ENCODE measurements at regions not wholly inside any gene's neighbourhood (a gene's known extent, or its start where the extent isn't known, plus 50 kb on each side); places are given as distances from the start of the nearest gene placed in this dataset.

DNA sequence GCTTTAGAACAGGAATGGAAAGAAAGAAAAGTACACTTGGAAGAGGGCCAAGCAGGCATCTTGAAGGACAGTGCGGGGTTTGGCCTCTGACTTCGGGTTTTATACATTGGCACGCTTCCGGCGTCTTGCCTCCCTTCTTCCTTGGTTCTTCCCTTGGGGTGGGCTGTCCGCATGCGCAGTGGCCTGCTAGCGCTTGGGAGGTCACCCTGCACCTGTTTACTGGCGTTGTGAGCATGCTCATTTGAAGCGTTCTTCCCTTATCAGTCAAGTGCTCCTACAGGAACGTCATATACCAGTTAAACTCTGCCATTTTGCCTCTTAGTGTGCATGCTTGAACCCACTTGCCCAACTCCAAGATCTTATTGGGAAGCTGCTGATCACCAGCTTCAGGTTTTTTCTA is 230.0 kb downstream of the TTLL2 start:
- Histone ChIP-seq H3K27ac (no peak overlapping the region), H3K36me3 (replicated peaks in 1 of 2; ENCODE audit: insufficient read depth in 1 of 2, low read depth in 2 of 2) (no peaks in the 10 kb centered on the region), H3K4me3 (no peak overlapping the region), H3K9me3 (no peaks in the 10 kb centered on the region), H3K27me3 (no peaks in the 10 kb centered on the region), H3K4me1 (peaks cover 23% of the 10 kb centered on the region)
- intact Hi-C loops (cut with DNase I) = no loop called here
- TF ChIP-seq, protein P1, sequence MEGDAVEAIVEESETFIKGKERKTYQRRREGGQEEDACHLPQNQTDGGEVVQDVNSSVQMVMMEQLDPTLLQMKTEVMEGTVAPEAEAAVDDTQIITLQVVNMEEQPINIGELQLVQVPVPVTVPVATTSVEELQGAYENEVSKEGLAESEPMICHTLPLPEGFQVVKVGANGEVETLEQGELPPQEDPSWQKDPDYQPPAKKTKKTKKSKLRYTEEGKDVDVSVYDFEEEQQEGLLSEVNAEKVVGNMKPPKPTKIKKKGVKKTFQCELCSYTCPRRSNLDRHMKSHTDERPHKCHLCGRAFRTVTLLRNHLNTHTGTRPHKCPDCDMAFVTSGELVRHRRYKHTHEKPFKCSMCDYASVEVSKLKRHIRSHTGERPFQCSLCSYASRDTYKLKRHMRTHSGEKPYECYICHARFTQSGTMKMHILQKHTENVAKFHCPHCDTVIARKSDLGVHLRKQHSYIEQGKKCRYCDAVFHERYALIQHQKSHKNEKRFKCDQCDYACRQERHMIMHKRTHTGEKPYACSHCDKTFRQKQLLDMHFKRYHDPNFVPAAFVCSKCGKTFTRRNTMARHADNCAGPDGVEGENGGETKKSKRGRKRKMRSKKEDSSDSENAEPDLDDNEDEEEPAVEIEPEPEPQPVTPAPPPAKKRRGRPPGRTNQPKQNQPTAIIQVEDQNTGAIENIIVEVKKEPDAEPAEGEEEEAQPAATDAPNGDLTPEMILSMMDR (IDR thresholded peaks at IDR 0.05) = no peak
- DNase-seq (no peak), ATAC-seq (no peak)
- 91 to 92% methylated on average over 11 of the region's 11 CpGs for WGBS, 2 donors

DNA sequence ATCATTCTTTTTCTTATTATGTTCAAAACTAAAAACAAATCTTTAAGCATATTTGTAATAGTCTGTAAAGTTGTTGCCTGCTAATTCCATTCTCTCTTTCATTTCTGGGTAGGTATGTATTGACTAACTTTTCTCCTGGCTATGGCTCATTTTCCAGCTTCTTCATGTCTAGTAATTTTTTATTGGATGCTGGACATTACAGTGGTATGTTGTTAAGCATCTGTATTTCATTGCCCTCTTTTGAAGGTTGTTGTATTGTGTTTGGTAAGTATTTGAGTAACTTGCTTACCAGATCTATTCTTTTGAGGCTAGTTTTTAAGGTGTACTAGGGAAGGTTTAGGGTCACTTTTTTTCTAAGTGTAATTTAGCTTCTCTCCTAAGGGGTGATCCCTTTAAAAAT is 230.9 kb downstream of the TTLL2 start:
- intact Hi-C loops (cut with DNase I) = no loop called here
- no peak for DNase-seq

DNA sequence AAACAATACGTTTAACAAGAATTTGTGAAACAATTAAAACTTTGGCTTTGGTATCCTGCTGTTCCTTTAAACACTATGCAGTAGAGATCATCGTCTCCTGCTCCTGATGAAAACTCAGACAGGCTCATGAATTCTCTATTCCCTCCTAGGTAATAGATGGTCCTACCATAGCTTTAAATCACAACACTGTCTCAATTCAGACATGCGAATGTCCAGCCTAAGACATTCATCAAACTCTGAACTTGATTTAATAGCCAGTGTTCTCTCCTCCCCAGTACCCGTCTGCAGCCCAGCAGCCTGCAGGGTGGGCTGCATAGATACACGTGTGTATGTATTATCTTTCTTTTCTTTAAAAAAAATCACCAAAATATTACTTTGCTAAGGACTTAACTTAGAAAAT is 232.8 kb downstream of the TTLL2 start:
- 91 to 100% methylated on average over 5 of the region's 5 CpGs for WGBS, 2 donors
- Histone ChIP-seq H3K4me1 (peaks cover 25% of the 10 kb centered on the region), H3K36me3 (replicated peaks in 1 of 2; ENCODE audit: insufficient read depth in 1 of 2, low read depth in 2 of 2) (no peaks in the 10 kb centered on the region), H3K27me3 (no peaks in the 10 kb centered on the region), H3K27ac (no peak overlapping the region), H3K4me3 (no peak overlapping the region), H3K9me3 (no peaks in the 10 kb centered on the region)
- DNase-seq = no peak
- ATAC-seq = no peak
- intact Hi-C loops (cut with DNase I) = no loop called here
- no peak for TF ChIP-seq POLR2A (IDR thresholded peaks at IDR 0.05)
- TF ChIP-seq, protein P1 (IDR thresholded peaks at IDR 0.05) = no peak

More for the DNA sequence above, 230.9 kb downstream of the TTLL2 start:
- H3K4me3 ChIP-seq = no peak overlapping the region
- H3K36me3 ChIP-seq (replicated peaks in 1 of 2; ENCODE audit: insufficient read depth in 1 of 2, low read depth in 2 of 2) = no peaks in the 10 kb centered on the region
- no peak for ATAC-seq
- TF ChIP-seq POLR2A (IDR thresholded peaks at IDR 0.05) = no peak
- H3K9me3 ChIP-seq = no peaks in the 10 kb centered on the region
- H3K27ac ChIP-seq = no peak overlapping the region
- no peaks in the 10 kb centered on the region for H3K27me3 ChIP-seq
- H3K4me1 ChIP-seq = peaks cover 33% of the 10 kb centered on the region

DNA sequence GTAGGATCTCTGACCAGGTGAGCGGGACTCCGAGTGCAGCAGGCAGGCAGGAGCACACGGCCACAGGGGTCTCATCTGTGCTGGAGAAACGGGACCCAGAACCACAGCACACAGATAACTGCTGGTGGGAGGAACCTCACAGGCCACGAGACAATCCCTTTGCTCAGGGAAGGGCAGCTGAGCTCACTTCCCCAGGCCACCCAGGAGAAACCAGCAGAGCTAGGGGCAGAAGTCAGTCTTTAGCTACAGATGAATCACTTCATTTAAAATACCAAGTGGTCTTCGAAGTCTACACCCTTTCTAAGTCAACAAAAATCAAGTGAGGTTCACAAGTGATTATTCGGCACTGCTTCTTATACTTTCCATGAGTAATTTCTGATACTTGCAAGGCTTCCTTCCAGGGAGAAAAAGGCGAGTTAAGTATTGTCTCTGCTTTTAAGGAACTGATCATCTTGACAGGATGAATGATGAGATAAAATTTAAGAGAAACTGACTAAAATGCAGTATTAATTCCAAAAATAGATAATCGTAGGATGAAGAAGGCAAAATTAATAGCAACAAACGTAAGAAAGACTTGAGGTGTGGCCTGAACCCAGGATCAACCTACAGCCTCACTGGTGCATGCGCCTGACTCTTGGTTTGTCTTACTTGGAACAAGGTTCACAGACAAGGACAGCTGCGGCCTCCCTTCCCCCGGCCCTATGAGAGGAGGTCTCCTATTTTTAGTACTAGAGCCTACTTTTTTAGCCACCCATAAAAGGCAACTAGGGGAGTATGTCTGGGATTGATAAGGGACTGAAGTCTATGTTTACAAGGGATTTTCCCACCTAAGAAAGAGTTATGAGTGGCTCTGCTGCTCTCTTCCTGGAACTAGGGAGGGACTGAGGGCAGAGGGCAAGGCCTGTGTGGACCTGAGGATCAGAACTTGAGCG is 233.6 kb downstream of the TTLL2 start:
- intact Hi-C loops (cut with DNase I) = no loop called here
- H3K4me1 ChIP-seq = peaks cover 25% of the 10 kb centered on the region
- ATAC-seq = no peak
- H3K4me3 ChIP-seq = no peak overlapping the region
- TF ChIP-seq POLR2A (IDR thresholded peaks at IDR 0.05) = no peak
- TF ChIP-seq, protein P1 (IDR thresholded peaks at IDR 0.05) = no peak
- H3K9me3 ChIP-seq = no peaks in the 10 kb centered on the region
- 86 to 87% methylated on average over 11 to 13 of the region's 14 CpGs for WGBS, 2 donors
- H3K27ac ChIP-seq = peak overlapping the region in 1 of 4 donors; percentile 58
- no peaks in the 10 kb centered on the region for H3K36me3 ChIP-seq (replicated peaks in 1 of 2; ENCODE audit: insufficient read depth in 1 of 2, low read depth in 2 of 2)
- no peaks in the 10 kb centered on the region for H3K27me3 ChIP-seq
- DNase-seq = no peak

DNA sequence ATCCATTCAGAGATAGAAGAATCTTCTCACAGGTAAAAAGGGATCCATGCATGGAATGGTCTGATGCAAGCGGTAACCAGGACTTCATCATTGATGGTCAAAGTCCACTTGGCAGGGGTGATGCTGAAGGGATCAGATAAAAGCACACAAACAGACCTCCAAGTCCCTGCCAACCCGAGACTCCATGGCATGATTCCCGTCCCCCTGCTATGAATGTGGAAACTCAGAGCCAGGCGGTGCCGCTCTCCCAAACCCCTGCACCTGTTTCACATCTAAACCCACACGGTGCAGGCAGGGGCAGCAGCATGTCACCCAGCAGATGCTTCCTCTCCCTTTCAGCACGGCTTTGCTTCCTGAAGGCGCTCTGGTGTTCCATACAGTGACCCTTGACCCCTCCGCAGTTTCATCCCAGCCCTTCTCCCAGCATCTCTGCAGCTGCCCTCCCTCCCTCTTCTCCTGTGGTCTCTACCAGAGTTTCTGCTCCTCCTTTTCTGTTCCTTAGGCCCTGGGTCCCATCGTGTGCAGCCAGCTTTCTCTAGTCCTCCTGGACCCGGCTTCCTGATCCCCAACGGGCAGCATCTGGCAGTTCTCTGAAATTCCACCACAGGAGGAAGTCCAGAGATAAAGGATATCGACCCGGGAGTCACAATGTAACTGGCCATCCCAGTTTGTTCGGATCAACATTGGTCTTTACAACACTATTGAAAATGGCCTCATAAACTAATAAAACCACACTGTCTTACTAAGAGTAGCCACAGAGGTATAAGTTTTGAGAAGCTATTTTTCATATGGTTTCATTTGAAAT is 235.0 kb downstream of the TTLL2 start:
- H3K27ac ChIP-seq = peak overlapping the region in 3 of 4 donors; percentile 27 to 58 (median 49)
- peak; percentile 86 for ATAC-seq
- peaks cover 25% of the 10 kb centered on the region for H3K4me1 ChIP-seq
- intact Hi-C loops (cut with DNase I) = no loop called here
- peak; percentile 71 to 86 (median 86) for DNase-seq
- no peak for TF ChIP-seq POLR2A (IDR thresholded peaks at IDR 0.05)
- TF ChIP-seq, protein P1 (IDR thresholded peaks at IDR 0.05) = no peak
- WGBS, 2 donors = 14 to 16% methylated on average over 14 to 15 of the region's 15 CpGs
- no peaks in the 10 kb centered on the region for H3K36me3 ChIP-seq (replicated peaks in 1 of 2; ENCODE audit: insufficient read depth in 1 of 2, low read depth in 2 of 2)
- no peaks in the 10 kb centered on the region for H3K27me3 ChIP-seq
- H3K9me3 ChIP-seq = no peaks in the 10 kb centered on the region
- no peak overlapping the region for H3K4me3 ChIP-seq
